OCI-LY3 (cell line): ENCODE measurements at regions not wholly inside any gene's neighbourhood (a gene's known extent, or its start where the extent isn't known, plus 50 kb on each side); places are given as distances from the start of the nearest gene placed in this dataset.

ENCODE experiments used
- H2AFZ ChIP-seq: fragments of 200-600, 300-600 bp; shearing (Covaris generic); 2 replicates; pipeline ENCODE4 v1.6.0; 2014; ENCODE audit warnings: antibody characterized with exemption, low read depth, low read length
- H3K27ac ChIP-seq: fragments of 200-600, 300-600 bp; sonication (generic); 2 replicates; pipeline ENCODE4 v1.5.1; 2014; ENCODE audit warnings: mild to moderate bottlenecking, low read length, moderate library complexity, mixed read lengths
- H3K27me3 ChIP-seq: fragments of 200-600, 300-600 bp; sonication (generic); 2 replicates; pipeline ENCODE4 v1.6.1; 2014; ENCODE audit warnings: low read depth, low read length, mixed read lengths
- H3K36me3 ChIP-seq: fragments of 200-600, 300-600 bp; sonication (generic); replicated peaks from 2 replicates; pipeline ENCODE3; 2014; ENCODE audit warnings: low read depth, low read length, mixed read lengths
- H3K4me1 ChIP-seq: fragments of 300-600, 200-600 bp; sonication (generic); 2 replicates; pipeline ENCODE4 v1.6.1; 2014; ENCODE audit warnings: low read length, mixed read lengths
- H3K4me2 ChIP-seq: fragments of 200-600, 300-600 bp; sonication (generic); 2 replicates; pipeline ENCODE4 v1.6.1; 2014; ENCODE audit warnings: low read length, mixed read lengths
- H3K4me3 ChIP-seq: fragments of 300-600, 200-600 bp; sonication (generic); 2 replicates; pipeline ENCODE4 v1.5.1; 2014; ENCODE audit warnings: antibody characterized with exemption, mild to moderate bottlenecking, low read length, moderate library complexity
- H3K79me2 ChIP-seq: fragments of 300-600, 200-600 bp; shearing (Covaris generic); 2 replicates; pipeline ENCODE4 v1.6.1; 2014; ENCODE audit warnings: mild to moderate bottlenecking, low read length, mixed read lengths
- H3K9ac ChIP-seq: fragments of 300-600, 200-600 bp; shearing (Covaris generic); 2 replicates; pipeline ENCODE4 v1.6.0; 2014; ENCODE audit warnings: mild to moderate bottlenecking, low read length, moderate library complexity
- H3K9me3 ChIP-seq: fragments of 200-600, 300-600 bp; shearing (Covaris generic); 2 replicates; pipeline ENCODE4 v1.6.1; 2014; ENCODE audit warnings: low read length, mixed read lengths; ENCODE audit not compliant: insufficient read depth
- H4K20me1 ChIP-seq: fragments of 200-600, 300-600 bp; sonication (generic); 2 replicates; pipeline ENCODE4 v1.6.1; 2016; ENCODE audit warnings: low read length, mixed read lengths; ENCODE audit not compliant: insufficient read depth
- CTCF ChIP-seq: fragments of 200-600, 300-600 bp; sonication (generic); IDR thresholded peaks from 2 replicates; pipeline ENCODE4 v1.5.1; 2014; ENCODE audit warnings: antibody characterized with exemption, low read length, low read depth
- EZH2phosphoT487 ChIP-seq: fragments of 200-600 bp; shearing (Covaris generic); IDR thresholded peaks from 2 replicates; pipeline ENCODE4 v1.6.1; 2018; ENCODE audit warnings: antibody characterized with exemption, mixed run types, low read depth

GRCh38 chr2:215687149-215688031, 251.5 kb upstream of the FN1 start:
- TF ChIP-seq CTCF (no peak), EZH2phosphoT487 (no peak)
- Histone ChIP-seq H3K9me3 (no peaks in the 10 kb centered on the region), H2AFZ (no peak overlapping the region), H3K27ac (no peak overlapping the region), H3K79me2 (no peaks in the 10 kb centered on the region), H4K20me1 (no peaks in the 10 kb centered on the region), H3K4me1 (peaks cover 12% of the 10 kb centered on the region), H3K4me3 (no peak overlapping the region), H3K9ac (no peak overlapping the region), H3K4me2 (no peak overlapping the region), H3K36me3 (no peaks in the 10 kb centered on the region), H3K27me3 (no peaks in the 10 kb centered on the region)

GRCh38 chr2:215685238-215685990, 249.5 kb upstream of the FN1 start:
- Histone ChIP-seq H3K9me3 (no peaks in the 10 kb centered on the region), H3K4me2 (no peak overlapping the region), H2AFZ (no peak overlapping the region), H3K36me3 (no peaks in the 10 kb centered on the region), H3K4me1 (peaks cover 31% of the 10 kb centered on the region), H3K27ac (no peak overlapping the region), H3K27me3 (no peaks in the 10 kb centered on the region), H4K20me1 (no peaks in the 10 kb centered on the region), H3K4me3 (no peak overlapping the region), H3K9ac (no peak overlapping the region), H3K79me2 (no peaks in the 10 kb centered on the region)
- no peak for TF ChIP-seq CTCF

- no peak overlapping the region for H3K9ac ChIP-seq
- H3K4me2 ChIP-seq, result no peak overlapping the region
Measured at GRCh38 chr2:215684448-215685237, 248.8 kb upstream of the FN1 start.

More at GRCh38 chr2:215684448-215685237, 248.8 kb upstream of the FN1 start:
- Histone ChIP-seq H4K20me1 (no peaks in the 10 kb centered on the region), H3K36me3 (no peaks in the 10 kb centered on the region), H3K27me3 (no peaks in the 10 kb centered on the region), H3K4me1 (peaks cover 39% of the 10 kb centered on the region), H3K4me3 (no peak overlapping the region), H3K79me2 (no peaks in the 10 kb centered on the region), H3K9me3 (no peaks in the 10 kb centered on the region), H2AFZ (no peak overlapping the region), H3K27ac (no peak overlapping the region)
- no peak for TF ChIP-seq EZH2phosphoT487
- no peak for TF ChIP-seq CTCF
